Endothelial cell (in vitro differentiated cells): ENCODE measurements at regions not wholly inside any gene's neighbourhood (a gene's known extent, or its start where the extent isn't known, plus 50 kb on each side); places are given as distances from the start of the nearest gene placed in this dataset.

ENCODE experiments used
- DNase-seq: peaks from one replicate; pipeline ENCODE4 v3.0.0; 2021; ENCODE audit warnings: low spot score
- H3K27ac Mint-ChIP-seq: one replicate; pipeline ENCODE4 v1.8.0; 2021; ENCODE audit warnings: mixed read lengths, inconsistent platforms; ENCODE audit not compliant: unreplicated experiment
- H3K27me3 Mint-ChIP-seq: one replicate; pipeline ENCODE4 v1.8.0; 2021; ENCODE audit warnings: mild to moderate bottlenecking, moderate library complexity, mixed read lengths, inconsistent platforms; ENCODE audit not compliant: unreplicated experiment
- H3K36me3 Mint-ChIP-seq: one replicate; pipeline ENCODE4 v1.8.0; 2021; ENCODE audit warnings: mild to moderate bottlenecking, low read depth, mixed read lengths, inconsistent platforms; ENCODE audit not compliant: unreplicated experiment
- H3K4me1 Mint-ChIP-seq: one replicate; pipeline ENCODE4 v1.8.0; 2021; ENCODE audit warnings: mild to moderate bottlenecking, mixed read lengths, inconsistent platforms; ENCODE audit not compliant: unreplicated experiment
- H3K4me3 Mint-ChIP-seq: one replicate; pipeline ENCODE4 v1.8.0; 2021; ENCODE audit warnings: mild to moderate bottlenecking, mixed read lengths, inconsistent platforms; ENCODE audit not compliant: unreplicated experiment
- H3K9me3 Mint-ChIP-seq: one replicate; pipeline ENCODE4 v1.8.0; 2021; ENCODE audit warnings: mixed read lengths, inconsistent platforms; ENCODE audit not compliant: unreplicated experiment
- TF ChIP-seq, protein P1 (sequence below): fragments of 200-600 bp; sonication (generic); IDR thresholded peaks from one replicate; pipeline ENCODE4 v1.5.0; 2021; ENCODE audit warnings: antibody characterized with exemption; ENCODE audit not compliant: unreplicated experiment

DNA sequence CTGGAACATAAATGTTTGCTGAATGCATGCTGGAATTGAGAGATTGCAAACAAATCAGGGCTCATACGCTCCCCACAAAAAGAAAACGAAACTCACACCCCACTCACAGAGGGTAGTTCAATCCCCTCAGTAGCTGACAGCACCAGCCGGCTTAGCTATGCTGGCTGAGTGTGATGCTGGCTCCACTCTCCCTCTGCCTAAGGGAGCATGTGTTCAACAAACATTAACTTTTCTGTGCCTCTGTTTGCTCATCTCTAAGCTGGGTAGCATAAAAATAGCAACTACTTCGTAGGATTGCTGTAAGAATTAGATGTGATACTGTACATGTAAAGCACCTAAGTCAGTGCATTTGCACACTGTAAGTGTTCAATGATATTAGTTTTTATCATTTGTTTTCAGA is 282.6 kb downstream of the FOXO1 start:
- Mint-ChIP-seq H3K27ac (no peak overlapping the region), H3K9me3 (no peaks in the 10 kb centered on the region), H3K4me3 (no peak overlapping the region), H3K36me3 (no peaks in the 10 kb centered on the region), H3K27me3 (peaks cover 4% of the 10 kb centered on the region), H3K4me1 (peaks cover 8% of the 10 kb centered on the region)
- DNase-seq = no peak
- TF ChIP-seq, protein P1, sequence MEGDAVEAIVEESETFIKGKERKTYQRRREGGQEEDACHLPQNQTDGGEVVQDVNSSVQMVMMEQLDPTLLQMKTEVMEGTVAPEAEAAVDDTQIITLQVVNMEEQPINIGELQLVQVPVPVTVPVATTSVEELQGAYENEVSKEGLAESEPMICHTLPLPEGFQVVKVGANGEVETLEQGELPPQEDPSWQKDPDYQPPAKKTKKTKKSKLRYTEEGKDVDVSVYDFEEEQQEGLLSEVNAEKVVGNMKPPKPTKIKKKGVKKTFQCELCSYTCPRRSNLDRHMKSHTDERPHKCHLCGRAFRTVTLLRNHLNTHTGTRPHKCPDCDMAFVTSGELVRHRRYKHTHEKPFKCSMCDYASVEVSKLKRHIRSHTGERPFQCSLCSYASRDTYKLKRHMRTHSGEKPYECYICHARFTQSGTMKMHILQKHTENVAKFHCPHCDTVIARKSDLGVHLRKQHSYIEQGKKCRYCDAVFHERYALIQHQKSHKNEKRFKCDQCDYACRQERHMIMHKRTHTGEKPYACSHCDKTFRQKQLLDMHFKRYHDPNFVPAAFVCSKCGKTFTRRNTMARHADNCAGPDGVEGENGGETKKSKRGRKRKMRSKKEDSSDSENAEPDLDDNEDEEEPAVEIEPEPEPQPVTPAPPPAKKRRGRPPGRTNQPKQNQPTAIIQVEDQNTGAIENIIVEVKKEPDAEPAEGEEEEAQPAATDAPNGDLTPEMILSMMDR = no peak

DNA sequence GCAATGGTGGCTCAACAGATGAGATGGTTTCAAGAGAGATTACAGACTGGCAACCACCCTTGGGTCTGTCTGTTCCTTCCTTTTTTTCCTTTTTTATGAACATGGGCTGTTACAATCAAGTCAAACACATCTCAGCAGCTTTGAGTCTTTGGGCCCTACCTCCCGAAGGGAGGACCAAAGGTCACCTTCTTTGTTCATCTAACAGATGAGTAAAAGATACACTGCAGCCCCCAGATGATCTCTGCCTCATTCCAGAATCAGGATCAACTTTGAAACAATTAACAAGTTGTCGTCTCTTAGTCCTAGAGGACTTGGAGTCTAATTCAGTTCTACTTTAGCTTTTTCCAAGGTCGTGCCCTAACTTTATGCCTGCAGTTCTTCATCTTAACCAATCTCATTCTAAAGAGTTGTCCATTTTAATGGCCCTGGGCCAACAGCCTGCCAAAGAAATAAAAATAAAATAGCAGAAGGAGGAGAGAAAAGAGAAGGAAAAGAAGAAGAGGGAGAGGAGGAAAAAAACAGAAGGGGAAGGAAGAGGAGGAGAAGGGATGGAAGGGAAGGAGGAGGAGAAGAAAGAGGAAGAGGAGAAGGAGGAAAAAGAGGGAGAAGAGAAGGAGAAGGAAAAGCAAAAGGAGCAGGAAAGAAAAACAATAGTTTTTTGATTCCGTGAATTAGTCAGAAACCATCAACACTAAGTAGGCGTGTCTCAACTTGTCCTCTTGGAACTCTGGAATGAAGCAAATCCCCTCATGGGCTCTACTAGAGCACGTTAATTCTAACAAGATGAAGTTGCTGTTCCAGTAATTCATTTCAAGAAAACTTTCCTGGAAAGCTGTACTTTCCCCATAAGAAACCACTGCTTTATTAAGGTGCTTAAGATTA is 281.2 kb downstream of the FOXO1 start:
- Mint-ChIP-seq H3K36me3 (no peaks in the 10 kb centered on the region), H3K9me3 (no peaks in the 10 kb centered on the region), H3K4me1 (peaks cover 8% of the 10 kb centered on the region), H3K27ac (no peak overlapping the region), H3K4me3 (no peak overlapping the region), H3K27me3 (peaks cover 4% of the 10 kb centered on the region)
- no peak for DNase-seq
- TF ChIP-seq, protein P1 = no peak

DNA sequence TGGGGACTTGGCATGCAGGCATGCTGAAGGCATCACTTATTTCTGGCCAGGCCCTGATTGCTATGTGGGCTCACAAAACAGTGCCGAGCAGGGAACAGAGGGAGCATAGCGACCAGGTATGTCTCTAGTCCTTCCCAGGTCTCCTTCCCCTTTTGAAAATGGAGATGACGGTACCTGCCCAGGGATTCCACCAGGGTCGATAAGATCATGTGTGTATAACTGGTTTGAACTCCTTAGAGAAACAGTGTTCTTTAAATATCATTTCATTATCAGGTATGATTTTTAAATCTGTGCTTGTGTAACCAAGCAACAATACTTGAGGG is 280.6 kb downstream of the FOXO1 start:
- H3K4me1 Mint-ChIP-seq = peaks cover 12% of the 10 kb centered on the region
- no peak overlapping the region for H3K27ac Mint-ChIP-seq
- TF ChIP-seq, protein P1 = no peak

DNA sequence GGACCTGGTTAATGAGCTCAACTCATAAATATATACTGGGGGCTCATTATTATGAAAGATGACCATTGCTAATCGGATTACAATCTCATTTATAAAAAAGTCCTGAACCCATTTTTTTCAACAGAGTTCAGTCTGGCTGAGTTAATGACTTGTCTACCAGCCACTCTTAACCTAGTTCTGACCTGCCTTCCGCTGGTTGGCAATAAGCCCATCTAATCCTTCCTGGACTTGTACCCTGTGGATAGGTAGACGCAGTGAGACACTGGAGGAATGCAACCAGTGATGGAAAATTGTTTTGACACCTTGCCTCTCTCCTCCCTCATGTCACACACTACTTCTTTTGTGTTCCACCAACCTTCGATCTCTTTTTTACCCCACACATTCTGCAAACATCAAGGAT is 279.9 kb downstream of the FOXO1 start:
- Mint-ChIP-seq H3K27ac (no peak overlapping the region), H3K4me3 (no peak overlapping the region), H3K36me3 (no peaks in the 10 kb centered on the region), H3K4me1 (peaks cover 12% of the 10 kb centered on the region), H3K9me3 (no peaks in the 10 kb centered on the region), H3K27me3 (peaks cover 6% of the 10 kb centered on the region)
- TF ChIP-seq, protein P1 = no peak
- DNase-seq = no peak

More for the DNA sequence above, 280.6 kb downstream of the FOXO1 start:
- no peaks in the 10 kb centered on the region for H3K36me3 Mint-ChIP-seq
- peaks cover 4% of the 10 kb centered on the region for H3K27me3 Mint-ChIP-seq
- DNase-seq = no peak
- H3K9me3 Mint-ChIP-seq = no peaks in the 10 kb centered on the region
- no peak overlapping the region for H3K4me3 Mint-ChIP-seq

DNA sequence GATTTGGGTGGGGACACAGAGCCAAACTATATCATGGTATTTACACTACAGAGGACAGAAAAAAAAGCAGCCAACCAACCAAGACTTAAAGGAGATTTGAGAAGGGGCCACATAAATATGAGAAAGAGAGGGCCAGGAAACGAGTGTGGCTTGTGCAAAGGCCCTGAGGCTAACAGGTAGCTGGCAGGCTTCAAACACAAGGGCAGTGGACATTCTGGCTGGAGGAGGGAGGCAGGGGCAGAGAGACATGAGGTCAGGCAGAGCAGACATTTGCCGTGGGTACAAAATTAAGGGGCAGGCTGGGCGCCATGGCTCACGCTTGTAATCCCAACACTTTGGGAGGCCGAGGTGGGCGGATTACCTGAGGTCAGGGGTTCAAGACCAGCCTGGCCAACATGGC is 278.7 kb downstream of the FOXO1 start:
- Mint-ChIP-seq H3K36me3 (no peaks in the 10 kb centered on the region), H3K4me1 (peaks cover 10% of the 10 kb centered on the region), H3K27me3 (peaks cover 6% of the 10 kb centered on the region), H3K4me3 (no peak overlapping the region), H3K9me3 (no peaks in the 10 kb centered on the region), H3K27ac (no peak overlapping the region)
- TF ChIP-seq, protein P1 = no peak
- no peak for DNase-seq
